Gastroesophageal sphincter (tissue), 3 donors: ENCODE measurements at regions not wholly inside any gene's neighbourhood (a gene's known extent, or its start where the extent isn't known, plus 50 kb on each side); places are given as distances from the start of the nearest gene placed in this dataset.

Source experiments
- CTCF ChIP-seq, 4 experiments: fragments of 200-600 bp in 2 of 4; fragments of 450-650 bp in 2 of 4; sonication (generic) in 1 of 4; IDR thresholded peaks; one replicate each; pipeline ENCODE4 v1.5.1; 2017 to 2019; ENCODE audit warnings: antibody characterized with exemption in 4 of 4, mild to moderate bottlenecking in 2 of 4, moderate library complexity in 2 of 4
- POLR2A ChIP-seq, 2 donors: fragments of 450-650 bp; IDR thresholded peaks; one replicate each; pipeline ENCODE4 v1.6.1; 2017; ENCODE audit warnings: antibody characterized with exemption in 2 of 2, mild to moderate bottlenecking in 2 of 2, moderate library complexity in 1 of 2

GRCh38 chr20:19921284-19921793 is 95.8 kb upstream of the NAA20 start:
- no peak for TF ChIP-seq CTCF (IDR thresholded peaks at IDR 0.05)
- no peak for TF ChIP-seq POLR2A (IDR thresholded peaks at IDR 0.05)
